Occipital lobe (tissue), 1 donor: ENCODE measurements at regions not wholly inside any gene's neighbourhood (a gene's known extent, or its start where the extent isn't known, plus 50 kb on each side); places are given as distances from the start of the nearest gene placed in this dataset.

Experiments
- DNase-seq: peaks from one replicate; lab custom pipeline; 2025; lab: John Stamatoyannopoulos, UW

DNA sequence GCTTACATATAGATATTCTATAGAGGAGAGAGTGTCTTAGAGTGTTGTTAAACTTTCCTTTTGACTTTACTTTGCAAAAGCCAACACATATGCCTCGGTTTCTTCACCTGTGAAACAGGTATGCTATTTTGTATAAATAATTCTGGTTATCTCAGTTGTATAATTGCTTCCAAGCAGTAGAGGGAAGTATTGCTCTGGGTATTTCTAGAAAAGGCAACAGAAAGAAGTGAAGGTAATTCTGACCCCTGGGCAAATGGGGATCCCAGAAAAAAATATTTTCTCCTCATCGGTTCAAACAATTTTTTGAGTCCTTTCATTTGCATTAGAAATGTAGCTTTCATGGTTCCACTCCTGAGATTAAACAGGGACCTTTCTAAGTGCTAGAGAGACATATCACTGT lies 216.5 kb upstream of the SEMA6D start:
- DNase-seq = no peak

GRCh38 chr15:47502041-47502440 lies 215.3 kb upstream of the SEMA6D start:
- DNase-seq = no peak

- DNase-seq = no peak
Measured at GRCh38 chr15:47503876-47504275, 213.4 kb upstream of the SEMA6D start.

- no peak for DNase-seq
Measured at GRCh38 chr15:47504624-47505256, 212.6 kb upstream of the SEMA6D start.

DNA sequence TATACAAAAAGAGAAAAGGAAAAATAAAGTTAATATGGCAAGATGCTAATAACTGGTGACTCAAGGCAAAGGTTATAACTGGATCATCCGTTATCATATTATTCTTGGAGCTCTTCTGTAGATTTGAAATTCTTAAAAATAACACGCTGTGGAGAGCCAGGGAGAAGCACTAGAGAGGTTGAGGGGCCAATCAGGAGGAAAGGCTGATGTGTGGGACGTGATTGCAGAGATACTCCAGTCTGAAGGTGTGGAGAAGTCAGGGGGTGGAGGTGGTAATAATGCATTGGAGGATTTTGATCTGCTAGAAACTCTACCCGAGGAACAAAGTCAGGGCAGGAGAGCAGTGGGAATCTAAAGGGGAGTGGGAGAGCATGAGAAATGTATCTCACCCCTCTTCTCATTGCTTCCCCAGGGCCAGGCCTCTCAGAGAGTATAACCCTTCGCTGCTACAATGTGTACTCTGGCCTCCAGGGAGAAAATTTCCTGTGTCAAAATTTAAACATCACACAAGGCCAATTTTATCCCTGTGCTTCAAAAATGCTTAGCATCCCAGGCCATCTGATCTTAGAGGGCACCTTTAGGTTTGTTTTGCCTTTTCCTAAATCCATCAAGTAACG lies 211.5 kb upstream of the SEMA6D start:
- no peak for DNase-seq

GRCh38 chr15:47506329-47507100 lies 210.8 kb upstream of the SEMA6D start:
- DNase-seq = no peak

GRCh38 chr15:47507221-47507985 lies 209.9 kb upstream of the SEMA6D start:
- DNase-seq = no peak

- no peak for DNase-seq
Measured at GRCh38 chr15:47511261-47511660, 206.0 kb upstream of the SEMA6D start.

- DNase-seq = no peak
Measured at GRCh38 chr15:47513471-47513870, 203.8 kb upstream of the SEMA6D start.

DNA sequence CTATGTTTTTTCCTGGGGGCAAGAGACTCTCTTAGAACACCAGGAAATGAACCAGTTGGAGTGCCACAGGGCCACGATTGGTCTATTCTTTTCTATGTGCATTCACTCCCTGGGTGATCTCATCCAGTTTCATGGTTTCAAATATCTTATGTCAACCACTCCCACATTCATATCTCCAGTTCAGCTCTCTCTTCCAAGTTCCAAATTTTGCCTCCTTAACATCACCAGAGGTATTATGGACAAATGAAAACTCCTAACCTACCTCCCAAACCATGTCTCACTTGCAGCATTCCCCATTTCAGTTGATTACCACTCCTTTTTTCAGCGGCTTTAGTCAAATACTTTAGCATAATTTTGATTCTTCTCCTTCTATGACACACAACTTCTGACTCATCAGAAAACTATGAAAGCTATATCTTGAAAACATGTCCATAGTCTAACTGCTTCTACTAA lies 203.1 kb upstream of the SEMA6D start:
- DNase-seq = no peak

DNA sequence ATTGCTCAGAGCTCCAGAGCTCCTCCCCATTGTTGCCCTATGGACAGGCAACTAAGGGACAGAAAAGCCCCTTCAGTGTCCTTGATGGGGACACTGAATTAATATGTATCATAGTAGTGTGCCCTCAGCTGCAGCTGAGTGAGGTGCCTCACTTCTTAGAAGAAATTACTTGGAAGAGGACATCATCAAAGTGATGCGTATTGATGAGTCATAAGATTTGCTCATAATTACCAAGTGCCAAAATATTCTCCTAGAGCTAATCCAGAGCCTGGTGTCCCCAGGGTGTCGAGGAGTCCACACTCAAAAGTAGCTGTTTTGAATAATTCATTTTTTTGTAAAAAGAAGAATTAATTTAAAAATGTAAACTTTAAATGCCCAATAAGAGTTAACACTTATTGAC lies 200.7 kb upstream of the SEMA6D start:
- DNase-seq = no peak

- no peak for DNase-seq
Measured at GRCh38 chr15:47516972-47517371, 200.3 kb upstream of the SEMA6D start.

- DNase-seq = no peak
Measured at GRCh38 chr15:47517737-47518136, 199.6 kb upstream of the SEMA6D start.

GRCh38 chr15:47523681-47524475 lies 193.4 kb upstream of the SEMA6D start:
- DNase-seq = no peak

GRCh38 chr15:47529241-47529640 lies 188.1 kb upstream of the SEMA6D start:
- no peak for DNase-seq

DNA sequence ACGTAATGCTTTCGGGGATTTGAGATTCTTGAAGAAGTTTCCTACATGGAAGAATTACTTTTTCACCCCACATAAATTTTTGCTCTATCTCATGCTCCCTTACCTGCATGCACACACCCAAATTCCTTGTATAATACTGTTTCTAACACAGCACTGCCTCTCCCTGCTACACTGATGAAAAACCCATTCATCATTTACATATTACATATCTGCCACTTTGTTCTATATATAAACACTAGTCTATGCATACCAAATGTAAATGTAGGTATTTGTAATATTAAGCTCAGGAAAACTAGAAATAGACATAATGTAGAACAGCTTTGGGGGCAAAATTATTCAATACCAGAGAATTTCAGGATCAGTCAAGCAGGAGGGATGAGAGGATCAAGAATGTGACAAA lies 182.6 kb upstream of the SEMA6D start:
- DNase-seq = no peak

DNA sequence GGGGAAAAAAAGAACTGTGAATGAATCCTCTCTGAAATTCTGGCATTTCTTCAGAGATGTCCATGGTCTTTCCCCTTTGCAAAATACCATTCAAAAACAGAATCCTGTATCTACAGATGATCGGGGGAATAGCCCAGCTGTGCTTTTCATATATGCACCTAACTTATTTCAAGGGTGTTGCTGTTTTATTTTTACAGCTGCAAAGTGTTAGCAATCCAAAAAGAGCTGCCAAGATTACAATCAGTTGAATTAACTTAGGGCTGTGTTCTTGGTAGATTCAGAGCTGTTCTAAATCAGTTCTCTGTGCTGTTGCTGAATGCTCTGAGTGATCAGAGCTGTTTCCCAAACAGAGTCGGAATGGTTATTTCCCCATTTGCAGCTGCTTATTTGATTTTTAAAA lies 175.7 kb upstream of the SEMA6D start:
- DNase-seq = no peak

GRCh38 chr15:47542312-47542989 lies 174.9 kb upstream of the SEMA6D start:
- no peak for DNase-seq

DNA sequence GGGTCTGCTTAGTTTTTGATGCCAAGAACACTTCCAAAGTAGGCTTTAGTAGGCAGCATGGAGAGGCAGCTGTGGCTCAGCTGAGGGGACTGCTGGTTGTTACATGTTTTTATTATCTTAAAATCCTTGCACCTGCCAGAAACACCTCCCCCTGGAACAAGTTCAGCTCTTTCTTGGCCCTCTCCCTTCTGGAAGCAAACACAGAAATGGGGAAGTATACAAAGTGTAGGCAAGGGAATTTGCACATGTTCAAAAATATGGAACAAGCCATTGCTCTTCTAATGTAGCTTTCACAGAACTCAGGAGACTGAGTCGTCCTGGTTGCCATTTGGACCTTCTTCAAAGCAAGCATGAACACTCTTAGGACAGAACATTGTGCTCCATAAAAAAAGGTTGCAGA lies 169.1 kb upstream of the SEMA6D start:
- no peak for DNase-seq

DNA sequence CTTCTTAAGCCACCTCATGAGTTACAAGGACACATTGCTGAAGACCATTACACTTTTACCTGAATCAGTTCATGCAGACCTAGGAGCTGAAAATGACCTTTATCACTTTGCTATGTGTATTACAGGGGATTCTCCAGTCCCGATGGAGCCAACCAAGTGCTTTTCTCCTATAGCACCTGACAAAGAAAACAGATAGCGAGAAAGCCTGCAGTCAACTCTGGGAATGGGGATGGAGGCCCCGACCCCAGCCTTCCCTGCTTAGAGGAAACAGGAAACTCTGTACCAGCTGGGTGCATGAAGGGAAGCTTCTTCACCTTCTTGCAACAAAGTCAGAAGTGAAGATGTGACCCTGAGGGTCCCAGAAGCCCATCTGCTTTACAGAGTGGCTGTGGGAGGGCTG lies 168.3 kb upstream of the SEMA6D start:
- DNase-seq = no peak

DNA sequence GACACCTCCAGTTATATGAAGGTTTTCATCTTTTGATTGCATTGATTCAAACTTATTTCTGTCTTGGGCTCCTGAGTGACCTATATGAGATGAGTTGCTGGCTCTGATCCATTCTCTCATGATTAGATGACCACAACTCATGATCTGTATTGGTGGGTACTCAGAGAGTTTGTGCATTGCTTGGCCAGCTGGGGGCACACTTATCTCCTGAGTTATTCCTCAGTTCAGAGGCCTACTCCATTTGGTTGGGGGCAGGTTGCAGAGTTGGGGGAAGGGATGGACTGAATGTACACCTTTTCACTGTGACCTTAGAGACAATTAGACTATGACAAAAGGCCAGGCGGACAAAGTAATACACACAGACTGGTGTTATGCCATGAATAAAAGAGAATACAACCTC lies 166.2 kb upstream of the SEMA6D start:
- no peak for DNase-seq
